NCI-H128 (cell line): ENCODE measurements at regions not wholly inside any gene's neighbourhood (a gene's known extent, or its start where the extent isn't known, plus 50 kb on each side); places are given as distances from the start of the nearest gene placed in this dataset.

Experiments used
- DNase-seq: peaks from one replicate; lab custom pipeline; 2025; ENCODE audit not compliant: unreplicated experiment; lab: John Stamatoyannopoulos, UW

DNA sequence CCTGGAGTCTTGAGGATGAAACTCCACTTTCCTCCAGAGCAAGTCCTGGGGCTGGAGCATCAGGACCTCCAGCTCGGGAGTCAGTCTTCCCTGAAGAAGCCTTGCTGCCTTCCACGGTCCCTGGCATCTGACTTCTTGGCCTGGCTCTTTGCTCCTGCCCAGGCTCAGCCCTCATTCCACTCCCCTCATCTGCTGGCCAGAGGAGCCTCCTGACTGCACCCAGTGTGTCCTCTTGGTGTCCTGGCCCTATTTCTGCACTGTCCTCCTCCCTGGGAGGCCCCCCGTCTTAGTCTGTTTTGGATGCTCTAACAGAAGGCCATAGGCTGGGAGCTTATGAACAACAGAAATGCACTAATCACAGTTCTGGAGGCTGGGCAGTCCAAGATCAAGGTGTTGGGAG is 231.5 kb downstream of the LOXHD1 start:
- DNase-seq, result no peak

DNA sequence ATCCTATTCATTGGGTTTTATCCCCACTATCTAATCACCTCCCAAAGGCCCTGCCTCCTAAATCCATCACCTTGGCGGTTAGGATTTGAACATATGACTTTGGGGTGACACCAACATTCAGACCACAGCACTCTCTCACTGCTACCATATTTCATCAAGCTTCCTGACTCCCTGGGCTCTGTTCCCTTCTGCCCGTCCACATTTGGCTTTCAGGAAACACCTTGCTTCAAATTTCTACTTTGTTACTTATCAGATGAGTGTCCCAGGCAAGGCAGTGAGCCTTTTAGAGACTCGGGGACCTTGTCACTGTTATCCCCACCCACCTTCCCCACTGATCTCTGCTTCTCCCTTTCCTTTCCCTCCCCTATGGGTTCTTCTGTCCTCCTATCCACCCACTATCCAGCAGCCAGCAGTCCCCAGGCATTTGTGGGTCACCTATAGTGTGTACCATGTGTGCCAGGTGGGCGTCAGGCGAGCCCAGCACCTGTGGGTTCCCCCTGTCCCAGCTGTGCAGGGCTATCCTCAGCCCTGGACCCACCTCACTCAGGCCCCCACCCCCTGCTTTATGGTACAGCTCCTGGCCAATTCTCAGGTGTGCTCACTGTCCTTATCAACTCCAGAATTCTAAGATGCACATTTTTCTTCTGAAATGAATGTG is 230.9 kb downstream of the LOXHD1 start:
- DNase-seq, result no peak

DNA sequence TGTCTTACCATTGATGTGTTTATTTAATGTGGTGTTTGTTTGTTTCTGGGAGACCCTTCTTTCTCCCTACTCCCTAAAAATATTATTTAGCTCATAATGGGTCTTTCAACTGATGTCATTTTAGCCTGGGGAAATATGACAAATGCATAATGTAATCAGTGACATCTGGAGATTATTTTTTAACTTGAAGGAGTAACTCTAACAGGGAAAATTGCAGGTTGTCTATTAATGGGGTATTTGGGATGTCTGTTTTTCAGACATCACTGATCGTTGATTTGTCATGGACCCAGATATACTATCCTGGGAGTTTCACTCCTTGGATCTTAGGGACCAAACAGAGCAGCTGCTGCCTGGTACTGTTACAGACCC is 230.4 kb downstream of the LOXHD1 start:
- DNase-seq, result no peak
